Cardiac muscle cell (in vitro differentiated cells and primary cell): ENCODE measurements at regions not wholly inside any gene's neighbourhood (a gene's known extent, or its start where the extent isn't known, plus 50 kb on each side); places are given as distances from the start of the nearest gene placed in this dataset.

Experiments
- DNase-seq, 2 donors: peaks; one replicate each; pipeline versions ENCODE4 v3.0.0 to v3.0.0-alpha.2; 2010 to 2017; ENCODE audit warnings: low read depth in 1 of 2, low spot score in 1 of 2
- H3K27ac ChIP-seq: fragments of 200-600 bp; sonication (generic); 2 replicates; pipeline ENCODE4 v1.5.1; 2016
- H3K27me3 ChIP-seq: fragments of 200-600 bp; sonication (generic); 2 replicates; pipeline ENCODE4 v1.6.0; 2016; ENCODE audit warnings: control low read depth
- H3K36me3 ChIP-seq: fragments of 200-600 bp; sonication (generic); 2 replicates; pipeline ENCODE4 v1.5.1; 2016; ENCODE audit warnings: control low read depth
- H3K4me1 ChIP-seq: fragments of 200-600 bp; sonication (generic); 2 replicates; pipeline ENCODE4 v1.8.1; 2017; ENCODE audit warnings: low read depth, mild to moderate bottlenecking, mixed run types
- H3K4me3 ChIP-seq: fragments of 200-600 bp; sonication (generic); 2 replicates; pipeline ENCODE4 v1.5.1; 2016; ENCODE audit warnings: mild to moderate bottlenecking
- H3K9me3 ChIP-seq: fragments of 200-600 bp; sonication (generic); 2 replicates; pipeline ENCODE4 v1.5.1; 2017; ENCODE audit warnings: low read depth, mild to moderate bottlenecking, control low read depth
- CTCF ChIP-seq: IDR thresholded peaks from 2 replicates; pipeline ENCODE4 v1.5.1; 2012; ENCODE audit warnings: low read depth, mild to moderate bottlenecking, low read length

- Histone ChIP-seq H3K36me3 (no peaks in the 10 kb centered on the region), H3K27ac (no peak overlapping the region), H3K4me1 (no peaks in the 10 kb centered on the region), H3K9me3 (no peaks in the 10 kb centered on the region), H3K4me3 (no peak overlapping the region), H3K27me3 (peaks cover 6% of the 10 kb centered on the region)
- DNase-seq = no peak
- no peak for TF ChIP-seq CTCF
These were observed 106.5 kb downstream of the CPZ start for GRCh38 chr4:8699063-8699385.

GRCh38 chr4:8698341-8699062 is 105.9 kb downstream of the CPZ start:
- Histone ChIP-seq H3K27ac (no peak overlapping the region), H3K4me1 (no peaks in the 10 kb centered on the region), H3K9me3 (no peaks in the 10 kb centered on the region), H3K4me3 (no peak overlapping the region), H3K36me3 (no peaks in the 10 kb centered on the region), H3K27me3 (peaks cover 8% of the 10 kb centered on the region)
- DNase-seq = no peak
- TF ChIP-seq CTCF = no peak

GRCh38 chr4:8697826-8698225 is 105.3 kb downstream of the CPZ start:
- TF ChIP-seq CTCF = no peak

GRCh38 chr4:8696369-8697127 is 104.0 kb downstream of the CPZ start:
- Histone ChIP-seq H3K27ac (no peak overlapping the region), H3K4me1 (no peaks in the 10 kb centered on the region), H3K9me3 (no peaks in the 10 kb centered on the region), H3K4me3 (no peak overlapping the region), H3K27me3 (peaks cover 13% of the 10 kb centered on the region), H3K36me3 (no peaks in the 10 kb centered on the region)
- no peak for TF ChIP-seq CTCF
- no peak for DNase-seq

More at GRCh38 chr4:8697826-8698225, 105.3 kb downstream of the CPZ start:
- no peaks in the 10 kb centered on the region for H3K4me1 ChIP-seq
- H3K27me3 ChIP-seq = peaks cover 8% of the 10 kb centered on the region
- no peak overlapping the region for H3K27ac ChIP-seq
- DNase-seq = no peak
- H3K36me3 ChIP-seq = no peaks in the 10 kb centered on the region
- H3K9me3 ChIP-seq = no peaks in the 10 kb centered on the region
- no peak overlapping the region for H3K4me3 ChIP-seq

- Histone ChIP-seq H3K27ac (no peak overlapping the region), H3K4me3 (no peak overlapping the region), H3K36me3 (no peaks in the 10 kb centered on the region), H3K9me3 (no peaks in the 10 kb centered on the region), H3K27me3 (peaks cover 23% of the 10 kb centered on the region), H3K4me1 (no peaks in the 10 kb centered on the region)
- no peak for TF ChIP-seq CTCF
- no peak for DNase-seq
These were observed 103.0 kb downstream of the CPZ start for GRCh38 chr4:8695237-8696219.
